LNCAP (cell line): ENCODE measurements at regions not wholly inside any gene's neighbourhood (a gene's known extent, or its start where the extent isn't known, plus 50 kb on each side); places are given as distances from the start of the nearest gene placed in this dataset.

ENCODE experiments used
- TF ChIP-seq, protein P1 (sequence below): fragments of 450-650 bp; IDR thresholded peaks from 2 replicates; pipeline ENCODE4 v1.5.1; 2017; ENCODE audit warnings: mild to moderate bottlenecking

DNA sequence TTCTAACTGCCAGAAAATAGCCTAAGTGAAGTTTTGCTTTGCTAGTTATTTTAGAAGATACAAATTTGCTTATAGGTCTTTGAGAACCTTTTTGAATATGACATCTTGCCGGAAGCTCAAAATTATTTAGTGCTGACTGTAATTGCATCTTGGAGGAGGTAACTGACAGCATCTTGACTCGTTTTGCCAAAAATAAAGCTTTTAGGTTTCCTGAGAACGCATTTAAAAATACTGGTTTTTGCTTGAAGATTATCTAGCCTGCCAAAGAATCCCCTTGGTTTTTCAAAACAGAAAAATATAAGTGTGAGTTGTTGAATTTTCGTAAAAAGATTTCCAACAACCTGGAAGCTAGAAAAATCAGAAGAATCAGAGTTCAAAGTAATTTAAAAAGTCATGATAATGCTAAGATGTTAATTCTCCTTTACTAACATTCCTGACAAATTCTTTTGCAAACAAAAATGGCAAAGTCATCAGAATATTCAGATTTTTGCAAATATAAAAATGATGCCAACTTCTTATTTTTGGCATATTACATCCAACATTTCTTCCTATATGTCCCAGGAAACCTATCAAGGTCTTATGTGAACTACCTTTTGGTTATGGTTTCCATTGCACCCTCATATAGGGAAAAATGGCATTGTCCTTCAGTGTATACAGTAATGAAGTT, 178.0 kb upstream of the SLC8A1 start:
- TF ChIP-seq, protein P1, sequence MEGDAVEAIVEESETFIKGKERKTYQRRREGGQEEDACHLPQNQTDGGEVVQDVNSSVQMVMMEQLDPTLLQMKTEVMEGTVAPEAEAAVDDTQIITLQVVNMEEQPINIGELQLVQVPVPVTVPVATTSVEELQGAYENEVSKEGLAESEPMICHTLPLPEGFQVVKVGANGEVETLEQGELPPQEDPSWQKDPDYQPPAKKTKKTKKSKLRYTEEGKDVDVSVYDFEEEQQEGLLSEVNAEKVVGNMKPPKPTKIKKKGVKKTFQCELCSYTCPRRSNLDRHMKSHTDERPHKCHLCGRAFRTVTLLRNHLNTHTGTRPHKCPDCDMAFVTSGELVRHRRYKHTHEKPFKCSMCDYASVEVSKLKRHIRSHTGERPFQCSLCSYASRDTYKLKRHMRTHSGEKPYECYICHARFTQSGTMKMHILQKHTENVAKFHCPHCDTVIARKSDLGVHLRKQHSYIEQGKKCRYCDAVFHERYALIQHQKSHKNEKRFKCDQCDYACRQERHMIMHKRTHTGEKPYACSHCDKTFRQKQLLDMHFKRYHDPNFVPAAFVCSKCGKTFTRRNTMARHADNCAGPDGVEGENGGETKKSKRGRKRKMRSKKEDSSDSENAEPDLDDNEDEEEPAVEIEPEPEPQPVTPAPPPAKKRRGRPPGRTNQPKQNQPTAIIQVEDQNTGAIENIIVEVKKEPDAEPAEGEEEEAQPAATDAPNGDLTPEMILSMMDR: no peak

DNA sequence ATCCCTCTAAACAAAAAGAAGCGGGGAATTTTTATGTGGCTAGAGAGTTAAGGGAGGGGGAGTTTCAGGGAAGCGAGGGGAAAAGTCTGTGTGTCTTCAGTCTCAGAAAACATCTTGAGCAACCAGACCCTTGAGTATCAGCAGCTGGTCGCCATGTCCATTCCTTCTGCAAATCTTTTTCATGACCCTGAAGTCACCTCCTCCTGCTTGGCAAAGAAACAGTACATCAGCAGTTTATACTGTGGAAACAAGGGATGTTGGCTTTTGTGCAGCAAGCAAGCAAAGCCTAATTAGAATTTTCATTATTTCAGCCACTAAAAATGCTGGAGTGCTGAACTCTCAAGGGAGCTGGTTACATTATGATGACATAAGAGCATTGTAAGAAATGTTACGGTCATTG, 187.4 kb upstream of the SLC8A1 start:
- TF ChIP-seq, protein P1: no peak

DNA sequence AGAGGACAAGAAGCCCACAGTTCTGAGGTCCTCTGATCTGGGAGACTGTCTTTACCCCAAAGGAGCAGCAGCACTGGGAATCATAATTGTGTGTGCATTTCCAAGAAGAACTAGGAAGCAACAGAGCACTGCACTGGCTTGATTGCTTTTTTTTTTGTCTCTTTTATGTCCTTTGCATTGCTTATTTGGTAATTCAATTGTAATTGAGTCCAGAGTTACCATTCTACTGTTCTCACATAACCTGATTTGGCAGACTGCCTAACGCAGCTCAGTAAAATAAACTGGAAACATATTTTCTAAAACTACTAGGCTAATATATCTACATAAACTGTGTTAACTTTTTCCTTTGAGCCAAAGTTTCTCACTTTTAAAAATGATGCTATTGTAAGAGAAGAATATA, 190.3 kb upstream of the SLC8A1 start:
- TF ChIP-seq, protein P1: no peak

DNA sequence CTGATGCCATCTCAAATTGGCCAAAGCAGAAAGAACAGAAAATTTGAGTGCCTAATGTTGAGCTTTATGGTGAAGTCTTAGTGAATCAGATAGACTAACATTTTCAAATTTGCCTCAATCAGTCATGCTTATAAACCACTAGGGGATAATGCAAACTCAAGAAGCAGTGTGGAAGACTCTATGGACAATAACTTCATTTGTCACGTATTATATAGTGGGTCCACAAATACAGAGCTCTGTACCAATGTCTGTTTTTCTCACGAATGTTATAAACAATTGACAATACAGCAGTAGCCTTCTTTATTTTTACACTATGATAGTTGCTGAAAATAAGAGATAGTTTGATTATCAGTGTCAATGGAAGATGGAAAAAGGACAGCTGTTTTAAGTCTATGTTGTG, 190.8 kb upstream of the SLC8A1 start:
- TF ChIP-seq, protein P1: no peak

DNA sequence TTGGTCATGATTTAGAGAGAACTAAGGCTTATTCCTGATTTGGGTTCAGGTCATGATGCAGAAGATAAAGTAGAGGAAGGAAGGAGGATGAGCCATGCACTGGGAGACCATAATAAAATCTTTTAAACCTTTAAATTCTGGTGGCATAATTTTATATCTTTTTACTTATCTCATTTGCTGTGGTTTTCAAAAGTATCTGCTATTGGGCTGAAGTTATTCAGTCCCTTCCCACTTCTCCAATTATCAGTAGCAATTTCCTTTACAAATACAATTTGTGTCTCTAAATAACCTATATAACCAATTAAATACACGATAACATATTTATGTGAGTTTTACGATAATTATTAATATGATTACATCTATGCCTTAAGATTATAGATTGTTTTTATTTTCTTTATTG, 194.8 kb upstream of the SLC8A1 start:
- TF ChIP-seq, protein P1: no peak

DNA sequence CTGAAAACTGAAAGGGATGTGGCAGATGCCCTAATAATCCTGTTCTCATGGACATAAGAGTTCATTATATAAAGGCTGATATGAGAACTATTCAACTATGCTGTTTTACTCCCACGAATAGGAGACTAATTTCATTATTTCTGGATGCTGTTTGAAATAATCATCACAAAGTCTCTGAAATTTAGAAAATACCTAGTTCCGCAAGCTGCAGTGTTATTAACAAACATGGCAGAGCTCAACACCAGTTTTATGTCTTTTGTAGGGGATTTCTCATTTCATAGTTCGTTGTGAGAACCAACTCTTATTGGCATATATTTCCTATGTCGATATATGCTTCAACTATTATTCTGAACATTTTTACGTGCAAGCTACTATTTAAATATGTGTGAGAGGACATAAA, 200.3 kb upstream of the SLC8A1 start:
- TF ChIP-seq, protein P1: no peak

DNA sequence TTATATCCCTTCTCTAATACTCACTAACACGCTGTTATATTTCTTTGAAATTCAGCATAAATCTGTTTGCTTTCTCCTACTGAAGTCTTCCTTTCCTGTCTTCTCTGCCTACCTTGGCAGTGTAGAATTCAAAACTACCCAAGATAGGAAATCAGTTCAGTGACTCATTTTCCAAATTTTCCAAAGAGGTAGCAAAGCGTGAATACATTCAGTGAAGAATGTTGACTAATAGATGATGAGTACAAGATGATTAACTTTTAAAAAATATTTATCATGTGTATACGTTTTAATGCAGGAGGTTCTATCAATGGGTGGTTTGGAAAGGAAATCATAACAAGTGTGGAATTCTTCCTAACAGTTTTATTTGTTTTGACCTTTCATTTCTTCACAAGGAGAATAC, 201.9 kb upstream of the SLC8A1 start:
- TF ChIP-seq, protein P1: no peak

DNA sequence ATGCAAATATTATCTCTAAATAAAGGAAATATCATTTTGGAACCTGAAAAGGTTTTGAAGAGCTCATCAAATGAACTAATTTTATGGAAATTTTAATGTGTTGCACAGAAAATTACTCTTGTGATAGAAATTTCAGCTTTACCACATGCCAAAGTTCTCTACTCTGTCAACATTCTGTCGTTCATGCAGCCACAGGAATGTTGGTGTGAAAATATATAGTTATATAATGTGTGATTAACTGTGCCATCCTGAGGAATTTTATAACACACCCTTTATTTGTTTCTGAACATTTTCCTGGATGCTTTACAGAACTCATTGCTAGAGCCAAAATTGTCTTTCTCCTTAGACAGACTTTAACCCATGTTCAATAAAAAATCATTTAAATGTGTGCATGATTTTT, 202.5 kb upstream of the SLC8A1 start:
- TF ChIP-seq, protein P1: no peak
